Breast epithelium (tissue), 4 donors: ENCODE measurements at regions not wholly inside any gene's neighbourhood (a gene's known extent, or its start where the extent isn't known, plus 50 kb on each side); places are given as distances from the start of the nearest gene placed in this dataset.

ENCODE experiments used
- DNase-seq, 2 donors: peaks; one replicate each; pipeline ENCODE4 v3.0.0-alpha.2; 2019; ENCODE audit warnings: low spot score in 2 of 2
- H3K27ac ChIP-seq, 2 donors: fragments of 200-600 bp; sonication (generic) in 1 of 2; one replicate each; pipeline ENCODE4 v1.5.1; 2016 to 2019; ENCODE audit warnings: mild to moderate bottlenecking in 1 of 2
- H3K27me3 ChIP-seq, 2 donors: fragments of 200-600 bp; sonication (generic) in 1 of 2; one replicate each; pipeline versions ENCODE4 v1.5.1 to v1.6.0; 2017 to 2019; ENCODE audit warnings: control low read depth in 1 of 2, mild to moderate bottlenecking in 1 of 2
- H3K36me3 ChIP-seq: fragments of 200-600 bp; one replicate; pipeline ENCODE4 v1.5.1; 2019
- H3K4me1 ChIP-seq, 2 donors: fragments of 200-600 bp; sonication (generic); one replicate each; pipeline ENCODE4 v1.5.1; 2016 to 2019; ENCODE audit warnings: control low read depth in 1 of 2
- H3K4me3 ChIP-seq, 3 donors: fragments of 200-600 bp; sonication (generic); 1 replicate in 2 of 3; 2 replicates in 1 of 3; pipeline ENCODE4 v1.5.1; 2016 to 2019; ENCODE audit warnings: mild to moderate bottlenecking in 3 of 3, moderate library complexity in 2 of 3
- H3K9me3 ChIP-seq, 2 donors: fragments of 200-600 bp; sonication (generic) in 1 of 2; one replicate each; pipeline ENCODE4 v1.5.1; 2016 to 2019; ENCODE audit warnings: control low read depth in 1 of 2
- POLR2A ChIP-seq: fragments of 450-650 bp; IDR thresholded peaks from one replicate; pipeline ENCODE4 v1.6.1; 2016; ENCODE audit warnings: antibody characterized with exemption, mild to moderate bottlenecking, moderate library complexity
- POLR2AphosphoS5 ChIP-seq, 3 donors: sonication (generic); formaldehyde crosslinking; IDR thresholded peaks; one replicate each; pipeline ENCODE4 v1.6.1; 2017; ENCODE audit warnings: antibody characterized with exemption in 3 of 3
- intact Hi-C: fragments of 100-400 bp; cut with DNase I; formaldehyde crosslinking; loops from one replicate; pipeline ENCODE4 v1.15.1; 2023; ENCODE audit warnings: low total_unique reads
- TF ChIP-seq, protein P1 (sequence below), 3 donors: fragments of 450-650 bp; IDR thresholded peaks; one replicate each; pipeline ENCODE4 v1.5.1; 2016 to 2017; ENCODE audit warnings: antibody characterized with exemption in 3 of 3, mild to moderate bottlenecking in 3 of 3, moderate library complexity in 3 of 3

DNA sequence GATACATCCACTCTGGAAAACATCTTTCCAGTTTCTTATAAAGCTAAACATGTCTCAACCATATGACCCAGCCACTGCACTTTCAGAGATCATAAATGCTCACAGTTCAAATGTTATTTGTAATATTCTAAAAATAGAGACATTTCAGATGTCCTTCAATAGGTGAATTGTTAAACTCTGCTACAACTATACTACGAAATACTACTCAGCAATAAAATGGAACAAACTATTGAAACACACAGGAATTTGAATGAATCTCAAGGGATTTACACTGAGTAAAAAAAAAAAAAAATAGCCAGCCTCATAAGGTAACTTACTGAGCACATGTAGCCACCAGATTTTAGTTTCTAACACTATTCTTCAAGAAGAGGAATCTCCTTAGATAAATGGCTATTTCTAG, 253.9 kb downstream of the PCDH18 start:
- Histone ChIP-seq H3K27me3 (no peaks in the 10 kb centered on the region), H3K4me1 (no peaks in the 10 kb centered on the region), H3K36me3 (no peaks in the 10 kb centered on the region), H3K9me3 (no peaks in the 10 kb centered on the region), H3K27ac (no peak overlapping the region), H3K4me3 (no peak overlapping the region)
- intact Hi-C loops = no loop called here
- no peak for DNase-seq
- no peak for TF ChIP-seq POLR2AphosphoS5 (IDR thresholded peaks at IDR 0.05)
- TF ChIP-seq, protein P1, sequence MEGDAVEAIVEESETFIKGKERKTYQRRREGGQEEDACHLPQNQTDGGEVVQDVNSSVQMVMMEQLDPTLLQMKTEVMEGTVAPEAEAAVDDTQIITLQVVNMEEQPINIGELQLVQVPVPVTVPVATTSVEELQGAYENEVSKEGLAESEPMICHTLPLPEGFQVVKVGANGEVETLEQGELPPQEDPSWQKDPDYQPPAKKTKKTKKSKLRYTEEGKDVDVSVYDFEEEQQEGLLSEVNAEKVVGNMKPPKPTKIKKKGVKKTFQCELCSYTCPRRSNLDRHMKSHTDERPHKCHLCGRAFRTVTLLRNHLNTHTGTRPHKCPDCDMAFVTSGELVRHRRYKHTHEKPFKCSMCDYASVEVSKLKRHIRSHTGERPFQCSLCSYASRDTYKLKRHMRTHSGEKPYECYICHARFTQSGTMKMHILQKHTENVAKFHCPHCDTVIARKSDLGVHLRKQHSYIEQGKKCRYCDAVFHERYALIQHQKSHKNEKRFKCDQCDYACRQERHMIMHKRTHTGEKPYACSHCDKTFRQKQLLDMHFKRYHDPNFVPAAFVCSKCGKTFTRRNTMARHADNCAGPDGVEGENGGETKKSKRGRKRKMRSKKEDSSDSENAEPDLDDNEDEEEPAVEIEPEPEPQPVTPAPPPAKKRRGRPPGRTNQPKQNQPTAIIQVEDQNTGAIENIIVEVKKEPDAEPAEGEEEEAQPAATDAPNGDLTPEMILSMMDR (IDR thresholded peaks at IDR 0.05) = no peak
- TF ChIP-seq POLR2A = no peak

GRCh38 chr4:137274404-137274803, 257.9 kb downstream of the PCDH18 start:
- intact Hi-C loops = no loop called here

DNA sequence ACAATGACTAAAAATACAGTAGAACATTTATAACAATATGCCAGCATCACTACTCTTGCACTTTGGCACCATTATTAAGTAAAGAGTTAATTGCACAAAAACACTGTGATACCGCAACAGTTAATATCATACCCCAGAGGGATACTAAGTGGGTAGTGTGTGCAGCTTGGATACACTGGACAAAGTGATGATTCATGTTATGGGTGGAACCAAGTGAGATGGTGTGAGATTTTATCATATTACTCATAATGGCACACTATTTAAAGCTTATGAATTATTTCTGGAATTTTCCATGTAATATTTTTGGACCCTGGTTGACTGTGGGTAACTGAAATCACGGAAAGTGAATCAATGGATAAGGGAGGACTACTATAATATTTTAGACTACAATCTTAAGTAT, 265.3 kb downstream of the PCDH18 start:
- TF ChIP-seq, protein P1 (IDR thresholded peaks at IDR 0.05) = no peak
- TF ChIP-seq POLR2A = no peak
- no peak for TF ChIP-seq POLR2AphosphoS5 (IDR thresholded peaks at IDR 0.05)
- Histone ChIP-seq H3K4me1 (no peaks in the 10 kb centered on the region), H3K36me3 (no peaks in the 10 kb centered on the region), H3K27me3 (no peaks in the 10 kb centered on the region), H3K27ac (no peak overlapping the region), H3K4me3 (no peak overlapping the region), H3K9me3 (no peaks in the 10 kb centered on the region)
- intact Hi-C loops = no loop called here
- DNase-seq = no peak

More at GRCh38 chr4:137274404-137274803, 257.9 kb downstream of the PCDH18 start:
- H3K4me1 ChIP-seq = no peaks in the 10 kb centered on the region
- DNase-seq = no peak
- H3K27me3 ChIP-seq = no peaks in the 10 kb centered on the region
- peak overlapping the region in 1 of 2 donors; percentile 14 for H3K27ac ChIP-seq
- H3K36me3 ChIP-seq = no peaks in the 10 kb centered on the region
- no peaks in the 10 kb centered on the region for H3K9me3 ChIP-seq
- H3K4me3 ChIP-seq = no peak overlapping the region
- TF ChIP-seq POLR2AphosphoS5 (IDR thresholded peaks at IDR 0.05) (no peak), POLR2A (no peak)
- TF ChIP-seq, protein P1 (IDR thresholded peaks at IDR 0.05) = no peak

DNA sequence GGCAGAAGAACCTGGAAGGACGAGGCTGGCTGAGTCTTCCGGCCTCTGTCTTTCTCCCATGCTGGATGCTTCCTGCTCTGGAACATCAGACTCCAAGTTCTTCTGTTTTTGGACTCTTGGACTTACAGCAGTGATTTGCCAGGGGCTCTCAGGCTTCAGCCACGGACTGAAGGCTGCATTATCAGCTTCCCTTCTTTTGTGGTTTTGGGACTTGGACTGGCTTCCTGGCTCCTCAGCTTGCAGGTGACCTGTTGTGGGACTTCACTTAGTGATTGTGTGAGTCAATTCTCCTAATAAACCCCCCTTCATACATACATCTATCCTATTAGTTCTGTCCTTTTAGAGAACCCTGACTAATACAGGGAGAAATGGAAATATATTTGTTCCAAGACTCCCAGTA, 265.8 kb downstream of the PCDH18 start:
- Histone ChIP-seq H3K9me3 (no peaks in the 10 kb centered on the region), H3K27me3 (no peaks in the 10 kb centered on the region), H3K27ac (no peak overlapping the region), H3K4me1 (no peaks in the 10 kb centered on the region), H3K36me3 (no peaks in the 10 kb centered on the region), H3K4me3 (no peak overlapping the region)
- DNase-seq = no peak
- TF ChIP-seq, protein P1 (IDR thresholded peaks at IDR 0.05) = no peak
- TF ChIP-seq POLR2AphosphoS5 (IDR thresholded peaks at IDR 0.05) = no peak
- no peak for TF ChIP-seq POLR2A
- intact Hi-C loops = no loop called here

GRCh38 chr4:137263206-137263605, 269.1 kb downstream of the PCDH18 start:
- intact Hi-C loops = no loop called here
- no peak overlapping the region for H3K4me3 ChIP-seq

More at GRCh38 chr4:137263206-137263605, 269.1 kb downstream of the PCDH18 start:
- TF ChIP-seq, protein P1 (IDR thresholded peaks at IDR 0.05) = no peak
- no peak for TF ChIP-seq POLR2A
- TF ChIP-seq POLR2AphosphoS5 (IDR thresholded peaks at IDR 0.05) = no peak
- Histone ChIP-seq H3K36me3 (no peaks in the 10 kb centered on the region), H3K27ac (no peak overlapping the region), H3K9me3 (no peaks in the 10 kb centered on the region), H3K27me3 (no peaks in the 10 kb centered on the region), H3K4me1 (no peaks in the 10 kb centered on the region)
- no peak for DNase-seq
